RWPE2 (cell line): ENCODE measurements at regions not wholly inside any gene's neighbourhood (a gene's known extent, or its start where the extent isn't known, plus 50 kb on each side); places are given as distances from the start of the nearest gene placed in this dataset.
A peak's percentile ranks its signal among the peaks of the same experiment; 100 is the strongest.

Source experiments
- ATAC-seq: fragments of 200-7000 bp; cut with Tn5 transposase; 3 replicates; pipeline ENCODE4 v1.9.1; 2021; ENCODE audit warnings: low read depth
- DNase-seq: peaks from one replicate; pipeline ENCODE4 v3.0.0-alpha.2; 2020; ENCODE audit warnings: low spot score
- H3K27ac ChIP-seq: fragments of 450-650 bp; 2 replicates; pipeline ENCODE4 v1.5.1; 2017; ENCODE audit warnings: mild to moderate bottlenecking; ENCODE audit not compliant: poor library complexity, severe bottlenecking
- H3K27me3 ChIP-seq: fragments of 250-450 bp; sonication (Bioruptor Pico); 2 replicates; pipeline ENCODE4 v1.5.1; 2021; ENCODE audit warnings: mild to moderate bottlenecking, moderate library complexity; ENCODE audit not compliant: insufficient read depth, poor library complexity, severe bottlenecking
- H3K36me3 ChIP-seq: fragments of 250-450 bp; sonication (Bioruptor Pico); 2 replicates; pipeline ENCODE4 v1.5.1; 2020; ENCODE audit warnings: low read depth, mild to moderate bottlenecking, moderate library complexity
- H3K4me1 ChIP-seq: fragments of 250-450 bp; sonication (Bioruptor Pico); 2 replicates; pipeline ENCODE4 v1.5.1; 2021; ENCODE audit warnings: mild to moderate bottlenecking, moderate library complexity; ENCODE audit not compliant: insufficient read depth, poor library complexity, severe bottlenecking
- H3K4me3 ChIP-seq: fragments of 250-450 bp; sonication (Bioruptor Pico); 2 replicates; pipeline ENCODE4 v1.5.1; 2021; ENCODE audit warnings: mild to moderate bottlenecking, moderate library complexity; ENCODE audit not compliant: severe bottlenecking
- H3K9me3 ChIP-seq: fragments of 250-450 bp; sonication (Bioruptor Pico); 2 replicates; pipeline ENCODE4 v1.5.1; 2021; ENCODE audit warnings: mild to moderate bottlenecking, moderate library complexity; ENCODE audit not compliant: severe bottlenecking
- TF ChIP-seq, protein P1 (sequence below): fragments of 450-650 bp; IDR thresholded peaks from one replicate; pipeline ENCODE4 v1.5.1; 2017; ENCODE audit warnings: mild to moderate bottlenecking, moderate library complexity; ENCODE audit not compliant: poor library complexity, severe bottlenecking

DNA sequence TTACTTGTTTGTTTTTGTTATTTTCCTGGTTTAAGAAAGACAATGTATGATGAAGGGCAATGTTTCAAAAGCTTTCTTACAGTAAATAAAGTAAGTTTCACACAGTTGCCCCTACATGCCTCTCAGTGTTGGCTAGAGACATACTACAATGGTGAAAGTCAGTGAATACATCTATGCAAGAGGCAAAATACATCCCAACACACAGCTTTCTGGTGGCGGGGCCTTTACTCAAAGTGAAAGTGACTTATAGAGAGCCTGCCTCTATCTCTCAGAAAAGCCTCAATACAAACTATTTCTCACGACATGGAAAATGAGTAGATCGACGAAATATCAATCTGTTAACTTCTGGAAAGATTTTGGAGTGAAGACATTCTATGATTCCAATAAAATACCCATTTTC lies 122.3 kb downstream of the SLC30A10 start:
- ATAC-seq (no peak), DNase-seq (no peak)
- Histone ChIP-seq H3K4me3 (no peak overlapping the region), H3K27ac (no peak overlapping the region), H3K9me3 (no peaks in the 10 kb centered on the region), H3K36me3 (no peaks in the 10 kb centered on the region), H3K4me1 (no peaks in the 10 kb centered on the region), H3K27me3 (no peaks in the 10 kb centered on the region)
- TF ChIP-seq, protein P1, sequence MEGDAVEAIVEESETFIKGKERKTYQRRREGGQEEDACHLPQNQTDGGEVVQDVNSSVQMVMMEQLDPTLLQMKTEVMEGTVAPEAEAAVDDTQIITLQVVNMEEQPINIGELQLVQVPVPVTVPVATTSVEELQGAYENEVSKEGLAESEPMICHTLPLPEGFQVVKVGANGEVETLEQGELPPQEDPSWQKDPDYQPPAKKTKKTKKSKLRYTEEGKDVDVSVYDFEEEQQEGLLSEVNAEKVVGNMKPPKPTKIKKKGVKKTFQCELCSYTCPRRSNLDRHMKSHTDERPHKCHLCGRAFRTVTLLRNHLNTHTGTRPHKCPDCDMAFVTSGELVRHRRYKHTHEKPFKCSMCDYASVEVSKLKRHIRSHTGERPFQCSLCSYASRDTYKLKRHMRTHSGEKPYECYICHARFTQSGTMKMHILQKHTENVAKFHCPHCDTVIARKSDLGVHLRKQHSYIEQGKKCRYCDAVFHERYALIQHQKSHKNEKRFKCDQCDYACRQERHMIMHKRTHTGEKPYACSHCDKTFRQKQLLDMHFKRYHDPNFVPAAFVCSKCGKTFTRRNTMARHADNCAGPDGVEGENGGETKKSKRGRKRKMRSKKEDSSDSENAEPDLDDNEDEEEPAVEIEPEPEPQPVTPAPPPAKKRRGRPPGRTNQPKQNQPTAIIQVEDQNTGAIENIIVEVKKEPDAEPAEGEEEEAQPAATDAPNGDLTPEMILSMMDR = no peak

DNA sequence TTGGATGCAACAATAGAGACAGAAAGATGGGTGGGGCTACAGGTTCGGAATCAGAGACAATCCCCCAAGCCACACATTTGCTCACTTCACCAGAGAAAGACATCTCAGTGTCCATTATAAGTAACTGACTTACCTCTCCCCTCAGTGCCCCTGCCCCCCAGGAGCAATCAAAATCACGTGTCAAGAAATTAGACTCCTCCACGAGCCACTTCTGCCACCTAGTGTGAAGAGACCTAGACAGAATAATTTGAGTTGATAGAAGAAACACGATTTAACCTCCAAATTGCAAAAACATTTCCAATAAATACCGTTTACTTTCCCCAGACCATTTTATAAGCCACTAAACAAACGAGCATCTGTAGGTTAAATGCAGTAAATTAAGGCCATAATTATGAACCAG lies 123.2 kb downstream of the SLC30A10 start:
- no peak for DNase-seq
- Histone ChIP-seq H3K4me1 (no peaks in the 10 kb centered on the region), H3K4me3 (no peak overlapping the region), H3K27me3 (no peaks in the 10 kb centered on the region), H3K27ac (no peak overlapping the region), H3K9me3 (no peaks in the 10 kb centered on the region), H3K36me3 (no peaks in the 10 kb centered on the region)
- ATAC-seq = no peak
- TF ChIP-seq, protein P1 = no peak

DNA sequence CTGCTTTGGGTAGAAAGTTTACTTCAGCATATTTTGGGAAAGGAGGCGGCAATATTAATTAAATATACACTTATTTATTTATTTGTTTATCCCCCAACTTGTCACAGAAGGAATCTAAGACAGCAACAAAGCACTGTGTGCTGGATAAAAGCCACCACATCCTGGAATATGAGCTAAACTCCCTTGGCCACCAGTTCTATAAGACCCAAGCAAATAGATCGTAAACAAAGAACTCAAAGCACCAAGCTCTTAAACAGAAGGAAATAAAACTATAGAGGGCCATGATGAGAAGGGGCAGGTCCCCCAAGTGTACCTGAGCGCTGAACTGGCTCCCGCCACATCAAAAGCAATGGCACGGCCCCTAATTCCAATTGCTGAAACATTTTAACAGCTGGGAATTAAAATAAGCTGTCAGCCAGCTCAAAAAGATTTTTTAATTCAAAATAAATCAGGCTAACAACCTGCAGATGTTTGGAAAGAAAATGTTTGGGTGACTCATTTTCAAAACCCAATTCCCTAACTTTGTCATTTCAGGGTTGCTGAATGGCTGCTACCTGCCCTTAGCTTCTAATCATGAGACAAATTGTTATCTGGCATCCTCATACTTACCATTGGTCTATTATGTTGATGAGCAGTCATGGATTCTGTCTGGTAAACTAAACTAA lies 127.1 kb downstream of the SLC30A10 start:
- ATAC-seq (no peak), DNase-seq (no peak)
- TF ChIP-seq, protein P1 = no peak
- Histone ChIP-seq H3K9me3 (no peaks in the 10 kb centered on the region), H3K36me3 (no peaks in the 10 kb centered on the region), H3K27ac (no peak overlapping the region), H3K27me3 (no peaks in the 10 kb centered on the region), H3K4me1 (peaks cover 5% of the 10 kb centered on the region), H3K4me3 (no peak overlapping the region)

- DNase-seq (no peak), ATAC-seq (peak; percentile 61; the same call in 2 of the 3 replicates)
- TF ChIP-seq, protein P1 = no peak
- Histone ChIP-seq H3K4me3 (no peak overlapping the region), H3K4me1 (peaks cover 5% of the 10 kb centered on the region), H3K27me3 (no peaks in the 10 kb centered on the region), H3K36me3 (no peaks in the 10 kb centered on the region), H3K27ac (peak overlapping the region; percentile 45), H3K9me3 (no peaks in the 10 kb centered on the region)
These were observed 129.9 kb downstream of the SLC30A10 start for GRCh38 chr1:219798283-219799030.

DNA sequence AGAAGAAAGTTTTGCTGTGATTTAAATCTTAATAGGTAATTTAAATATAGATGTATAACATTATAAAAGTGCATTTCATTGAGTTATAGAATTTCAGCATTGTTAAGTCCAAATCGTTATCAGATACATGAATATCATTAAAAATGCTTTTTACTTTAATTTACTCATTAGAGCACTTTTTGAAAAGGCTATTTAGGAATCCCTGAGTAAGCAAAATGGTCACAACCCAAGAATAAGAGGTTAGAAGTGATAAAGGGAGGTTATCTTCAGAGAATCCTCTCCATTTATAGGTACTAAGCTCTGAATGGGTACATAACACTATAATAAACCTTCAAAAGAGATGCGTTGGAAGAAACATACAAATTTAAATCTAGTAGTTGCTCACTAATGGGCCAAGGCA lies 130.7 kb downstream of the SLC30A10 start:
- no peaks in the 10 kb centered on the region for H3K9me3 ChIP-seq
- H3K27ac ChIP-seq = peak overlapping the region; percentile 45
- no peak for ATAC-seq
- no peaks in the 10 kb centered on the region for H3K36me3 ChIP-seq
- peaks cover 5% of the 10 kb centered on the region for H3K4me1 ChIP-seq
- no peak for DNase-seq
- TF ChIP-seq, protein P1 = no peak
- H3K4me3 ChIP-seq = no peak overlapping the region
- H3K27me3 ChIP-seq = no peaks in the 10 kb centered on the region
